ENCODE measurements at regions not wholly inside any gene's neighbourhood (a gene's known extent, or its start where the extent isn't known, plus 50 kb on each side); places are given as distances from the start of the nearest gene placed in this dataset.

DNA sequence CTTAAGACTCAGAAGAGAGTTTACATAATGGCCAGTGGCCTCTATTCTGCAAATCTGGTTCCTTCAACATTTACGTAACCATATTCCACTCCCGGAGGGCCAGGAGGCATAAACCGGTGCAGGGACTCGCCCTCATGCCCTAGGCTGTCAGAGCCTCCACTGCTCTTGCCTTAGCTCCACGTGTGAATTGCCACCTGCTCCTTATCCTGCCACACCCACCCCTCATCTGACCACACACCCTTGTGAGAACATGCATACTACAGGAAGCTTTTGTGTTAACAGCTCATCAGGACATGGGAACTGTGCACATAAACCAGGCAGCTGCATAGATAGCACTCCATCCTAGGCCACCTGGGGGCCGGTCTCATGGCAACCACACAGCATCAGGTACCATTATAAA is 146.7 kb upstream of the PFKP start:
- TF ChIP-seq POLR2A (IDR thresholded peaks at IDR 0.05; ENCODE audit: low read depth, low read length) (no peak), TAF1 (IDR thresholded peaks at IDR 0.05; ENCODE audit: borderline replicate concordance, low read depth, low read length) (no peak)

Measured in GM12892 (cell line).